ENCODE measurements at regions not wholly inside any gene's neighbourhood (a gene's known extent, or its start where the extent isn't known, plus 50 kb on each side); places are given as distances from the start of the nearest gene placed in this dataset.

- CTCF ChIA-PET, result interaction anchor here (1.3 kb wide), 1 partner anchor 60 kb away, joined by 3 read pairs; no protein-coding TSS in a partner anchor
These were observed 88.8 kb upstream of the API5 start for GRCh38 chr11:43223026-43223425.

GRCh38 chr11:43234881-43235280 is 76.9 kb upstream of the API5 start:
- DNase-seq (ENCODE audit: low read depth, low spot score), result no peak
- ChIA-PET CTCF (no interaction called here), POLR2A (no interaction called here)
- TF ChIP-seq CTCF (IDR thresholded peaks at IDR 0.05; ENCODE audit: insufficient read depth, low read length, missing control alignments), result no peak
- H3K4me3 ChIP-seq (ENCODE audit: low read depth, low read length), result no peak overlapping the region

More at GRCh38 chr11:43223026-43223425, 88.8 kb upstream of the API5 start:
- no peak for TF ChIP-seq CTCF (IDR thresholded peaks at IDR 0.05; ENCODE audit: insufficient read depth, low read length, missing control alignments)
- peak; percentile 1 for DNase-seq (ENCODE audit: low read depth, low spot score)
- no peak overlapping the region for H3K4me3 ChIP-seq (ENCODE audit: low read depth, low read length)
- POLR2A ChIA-PET, result no interaction called here

DNA sequence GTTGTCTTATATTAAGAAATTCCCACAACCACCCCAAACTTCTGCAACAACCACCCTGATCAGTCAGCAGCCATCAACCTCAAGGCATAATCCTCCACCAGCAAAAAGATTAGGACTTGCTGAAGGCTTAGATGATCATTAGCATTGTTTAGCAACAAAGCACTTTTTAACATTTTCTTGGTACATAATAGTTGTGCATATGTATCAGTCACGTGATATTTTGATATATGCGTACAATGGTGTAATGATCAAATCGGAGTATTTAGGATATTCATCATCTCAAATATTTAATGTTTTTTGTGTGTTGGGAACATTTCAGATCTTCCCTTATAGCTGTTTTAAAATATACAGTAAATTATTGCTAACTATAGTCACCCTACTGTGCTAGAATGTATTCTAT is 73.5 kb upstream of the API5 start:
- POLR2A ChIA-PET, result no interaction called here
- no peak for TF ChIP-seq CTCF (IDR thresholded peaks at IDR 0.05; ENCODE audit: insufficient read depth, low read length, missing control alignments)
- CTCF ChIA-PET, result no interaction called here
- H3K4me3 ChIP-seq (ENCODE audit: low read depth, low read length), result no peak overlapping the region
- DNase-seq (ENCODE audit: low read depth, low spot score), result no peak

DNA sequence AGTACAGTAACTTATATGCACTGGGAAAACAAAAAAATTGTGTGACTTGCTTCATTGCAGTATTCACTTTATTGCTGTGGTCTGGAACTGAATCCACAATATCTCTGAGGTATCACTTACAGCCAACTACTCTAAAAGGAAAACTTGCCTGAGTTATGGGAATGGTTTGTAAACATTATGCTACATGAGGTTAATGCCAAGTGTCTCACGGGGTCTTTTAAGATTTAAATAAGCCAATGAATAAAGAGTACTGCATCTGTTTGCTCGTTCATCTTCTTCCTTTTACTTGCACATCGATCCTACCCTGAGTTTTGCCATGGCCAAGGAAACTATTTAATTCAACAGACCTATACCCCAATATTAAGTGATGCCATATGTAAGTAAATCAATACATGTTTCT is 72.0 kb upstream of the API5 start:
- ChIA-PET POLR2A (no interaction called here), CTCF (no interaction called here)
- DNase-seq (ENCODE audit: low read depth, low spot score), result no peak
- H3K4me3 ChIP-seq (ENCODE audit: low read depth, low read length), result no peak overlapping the region
- TF ChIP-seq CTCF (IDR thresholded peaks at IDR 0.05; ENCODE audit: insufficient read depth, low read length, missing control alignments), result no peak

DNA sequence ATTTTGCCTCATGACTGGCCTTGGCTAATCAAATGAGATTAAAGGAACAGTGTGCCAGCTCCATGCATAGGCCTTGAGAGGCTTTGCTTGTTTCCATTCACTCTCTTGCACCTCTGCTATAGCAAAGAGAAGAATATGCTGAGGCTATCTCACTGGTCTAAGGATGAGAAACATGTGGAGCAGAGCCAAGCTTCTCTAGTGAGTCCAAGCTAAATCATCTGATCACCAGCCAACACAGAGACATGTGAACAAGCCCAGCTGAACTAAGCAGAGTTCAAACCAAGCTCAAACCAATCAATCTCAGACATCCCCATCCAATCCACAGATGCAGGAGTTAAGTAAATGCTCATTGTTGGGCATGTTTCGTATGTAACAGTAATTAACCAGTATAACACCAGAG is 69.4 kb upstream of the API5 start:
- no peak for TF ChIP-seq CTCF (IDR thresholded peaks at IDR 0.05; ENCODE audit: insufficient read depth, low read length, missing control alignments)
- POLR2A ChIA-PET, result no interaction called here
- CTCF ChIA-PET, result interaction anchor here (1.0 kb wide), 1 partner anchor 40 kb away, joined by 4 read pairs; no protein-coding TSS in a partner anchor
- DNase-seq (ENCODE audit: low read depth, low spot score), result no peak
- no peak overlapping the region for H3K4me3 ChIP-seq (ENCODE audit: low read depth, low read length)

- ChIA-PET CTCF (no interaction called here), POLR2A (no interaction called here)
- DNase-seq (ENCODE audit: low read depth, low spot score), result no peak
- TF ChIP-seq CTCF (IDR thresholded peaks at IDR 0.05; ENCODE audit: insufficient read depth, low read length, missing control alignments), result no peak
- H3K4me3 ChIP-seq (ENCODE audit: low read depth, low read length), result no peak overlapping the region
These were observed 67.9 kb upstream of the API5 start for GRCh38 chr11:43243927-43244326.

All from AG04449 (cell line).